ENCODE measurements at regions not wholly inside any gene's neighbourhood (a gene's known extent, or its start where the extent isn't known, plus 50 kb on each side); places are given as distances from the start of the nearest gene placed in this dataset.

DNA sequence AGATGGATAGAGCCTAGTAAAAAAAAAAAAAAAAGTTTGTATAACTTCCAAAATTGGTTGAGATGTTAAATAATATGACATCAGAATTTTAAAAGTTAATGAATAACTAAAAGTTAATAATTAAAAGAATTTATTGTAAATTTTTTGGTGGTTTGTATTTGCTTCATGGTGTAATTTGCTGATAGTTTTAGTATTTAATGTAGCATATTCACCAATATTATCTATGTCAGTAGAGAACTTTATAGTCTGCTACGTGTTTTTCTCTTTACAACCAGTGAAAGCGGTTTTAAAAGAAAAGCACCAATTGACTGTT is 51.8 kb upstream of the STEAP4 start:
- DNase-seq (ENCODE audit: low read depth in 4 of 4, low spot score in 2 of 4): no peak

DNA sequence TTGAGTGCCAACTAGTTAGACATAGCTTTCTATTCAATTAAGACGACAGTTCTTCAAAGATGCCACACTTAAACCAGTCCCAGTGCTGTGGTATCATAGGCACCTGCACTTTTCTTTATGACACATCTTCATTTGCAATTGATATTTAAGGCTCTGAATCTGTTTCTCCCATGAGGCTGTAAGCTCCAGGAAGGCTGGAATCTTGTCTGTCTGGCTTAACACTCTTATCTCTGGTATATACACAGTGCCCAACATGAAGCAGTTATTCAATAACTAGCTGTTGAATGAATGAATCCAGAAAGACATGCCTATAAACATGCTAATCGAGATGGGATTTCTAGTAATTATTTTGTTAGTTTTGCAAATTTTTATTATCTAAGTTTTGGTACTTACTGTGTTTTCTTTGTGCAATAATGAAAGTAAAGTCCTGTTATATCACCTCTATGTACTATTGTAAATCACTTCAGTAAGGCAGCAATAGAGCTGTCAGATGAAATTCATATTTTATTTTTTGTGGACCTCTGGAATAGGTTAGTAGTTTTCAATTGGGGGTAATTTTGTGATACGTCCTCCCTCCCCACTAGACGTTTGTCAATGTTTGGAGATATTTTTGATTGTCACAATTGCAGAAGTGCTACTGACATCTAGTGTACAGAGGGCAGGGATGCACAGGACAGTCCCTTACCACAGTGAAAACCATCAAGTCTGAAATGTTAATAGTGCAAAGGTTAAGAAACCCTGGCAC is 51.3 kb upstream of the STEAP4 start:
- DNase-seq (ENCODE audit: low read depth in 4 of 4, low spot score in 2 of 4): no peak

DNA sequence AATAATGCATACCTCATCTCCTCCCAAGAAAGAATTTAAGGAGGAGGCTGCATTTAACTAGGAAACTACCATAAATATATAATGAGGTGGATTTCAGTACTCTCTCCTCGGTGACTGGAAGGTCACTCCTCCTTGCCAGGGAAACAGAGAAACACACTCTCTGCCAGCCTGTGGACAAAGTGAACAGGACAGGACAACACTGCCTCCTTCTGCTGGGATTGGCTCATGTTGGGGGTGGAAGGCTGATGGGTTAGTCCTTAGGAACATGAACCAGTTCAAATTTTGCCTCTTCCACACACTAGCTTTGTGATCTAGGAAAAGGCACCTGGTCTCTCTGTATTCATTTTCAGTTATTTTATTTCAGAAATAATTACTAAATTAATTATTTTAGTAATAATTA is 50.6 kb upstream of the STEAP4 start:
- DNase-seq (ENCODE audit: low read depth in 4 of 4, low spot score in 2 of 4): no peak
